Eye (tissue), 1 donor: ENCODE measurements at regions not wholly inside any gene's neighbourhood (a gene's known extent, or its start where the extent isn't known, plus 50 kb on each side); places are given as distances from the start of the nearest gene placed in this dataset.
"Not testable (repeated sequence)": the region's sequence is repeated elsewhere in the genome, so short reads cannot be mapped to it uniquely, and the experiment has no call there.

Source experiments
- DNase-seq: peaks from one replicate; pipeline ENCODE4 v3.0.0-alpha.2; 2015

- peak; percentile 90 for DNase-seq
These were observed 251.2 kb downstream of the RRAGC start for GRCh38 chr1:38608202-38608864.

GRCh38 chr1:38607526-38607925, 252.0 kb downstream of the RRAGC start:
- DNase-seq, result no peak

- no peak for DNase-seq
These were observed 254.5 kb downstream of the RRAGC start for GRCh38 chr1:38605063-38605462.

- DNase-seq, result no peak
These were observed 255.7 kb downstream of the RRAGC start for GRCh38 chr1:38603907-38604306.

DNA sequence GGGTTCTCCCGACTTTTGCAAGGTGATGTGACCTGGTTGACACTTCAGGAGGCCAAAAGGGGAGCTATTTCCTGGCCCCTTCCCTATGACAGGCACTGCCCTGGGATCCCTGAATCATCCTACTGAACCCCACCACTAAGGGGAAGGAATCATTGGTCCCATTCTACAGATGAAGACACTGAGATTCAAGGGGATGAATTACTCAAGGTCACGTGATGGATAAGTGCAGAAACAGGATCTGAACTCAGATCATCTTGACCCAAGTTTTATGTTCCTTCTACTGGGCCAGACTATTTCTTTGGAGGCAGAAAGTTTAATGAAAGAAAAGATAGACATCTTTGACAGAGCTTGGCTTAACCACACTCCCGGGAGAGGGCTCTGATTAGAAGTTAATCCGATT, 258.7 kb downstream of the RRAGC start:
- DNase-seq, result no peak

GRCh38 chr1:38600286-38600685, 259.3 kb downstream of the RRAGC start:
- no peak for DNase-seq

- DNase-seq, result no peak
These were observed 261.5 kb downstream of the RRAGC start for GRCh38 chr1:38598118-38598517.

DNA sequence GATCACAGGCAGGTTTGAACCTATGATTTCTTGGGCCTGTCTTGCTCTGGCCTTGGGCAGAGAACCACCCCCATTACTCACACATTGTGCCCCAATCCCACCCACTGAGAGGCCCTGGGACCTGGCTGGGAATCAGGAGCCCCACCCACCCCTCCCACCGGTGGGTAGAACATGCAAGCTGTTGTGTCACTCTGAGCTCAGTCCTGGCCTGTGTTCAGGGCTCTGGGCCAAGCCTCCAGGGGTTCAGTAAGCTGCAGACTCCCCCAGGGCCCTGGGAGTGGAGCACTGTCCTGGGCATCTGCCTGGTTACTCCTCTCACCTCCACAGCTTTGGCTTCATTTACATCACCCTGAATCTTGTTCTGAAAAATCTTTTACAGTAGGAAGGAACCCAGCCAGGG, 270.5 kb downstream of the RRAGC start:
- DNase-seq, result no peak

GRCh38 chr1:38587766-38588165, 271.8 kb downstream of the RRAGC start:
- DNase-seq, result no peak

GRCh38 chr1:38586993-38587646, 272.5 kb downstream of the RRAGC start:
- DNase-seq, result peak; percentile 67

DNA sequence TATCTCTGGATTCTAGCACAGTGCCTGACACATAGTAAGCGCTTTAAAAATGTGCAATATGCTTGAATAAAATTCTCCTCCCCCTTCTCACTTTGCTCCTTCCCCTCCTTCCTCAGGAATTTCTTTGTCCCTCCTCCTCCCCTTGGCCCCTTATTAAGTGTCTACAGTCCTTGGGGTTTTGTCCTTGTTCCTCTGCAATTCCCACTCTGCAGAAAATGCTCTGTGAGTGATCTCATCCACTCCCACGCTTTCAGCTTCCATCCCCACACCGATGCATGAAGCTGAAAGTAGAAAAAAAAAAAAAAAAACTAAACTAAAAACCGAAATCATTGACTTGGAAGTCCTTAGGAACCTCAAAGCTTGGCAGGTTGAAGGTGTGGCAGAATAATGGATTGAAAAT, 273.6 kb downstream of the RRAGC start:
- no peak for DNase-seq

- no peak for DNase-seq
These were observed 274.1 kb downstream of the RRAGC start for GRCh38 chr1:38585460-38585859.

DNA sequence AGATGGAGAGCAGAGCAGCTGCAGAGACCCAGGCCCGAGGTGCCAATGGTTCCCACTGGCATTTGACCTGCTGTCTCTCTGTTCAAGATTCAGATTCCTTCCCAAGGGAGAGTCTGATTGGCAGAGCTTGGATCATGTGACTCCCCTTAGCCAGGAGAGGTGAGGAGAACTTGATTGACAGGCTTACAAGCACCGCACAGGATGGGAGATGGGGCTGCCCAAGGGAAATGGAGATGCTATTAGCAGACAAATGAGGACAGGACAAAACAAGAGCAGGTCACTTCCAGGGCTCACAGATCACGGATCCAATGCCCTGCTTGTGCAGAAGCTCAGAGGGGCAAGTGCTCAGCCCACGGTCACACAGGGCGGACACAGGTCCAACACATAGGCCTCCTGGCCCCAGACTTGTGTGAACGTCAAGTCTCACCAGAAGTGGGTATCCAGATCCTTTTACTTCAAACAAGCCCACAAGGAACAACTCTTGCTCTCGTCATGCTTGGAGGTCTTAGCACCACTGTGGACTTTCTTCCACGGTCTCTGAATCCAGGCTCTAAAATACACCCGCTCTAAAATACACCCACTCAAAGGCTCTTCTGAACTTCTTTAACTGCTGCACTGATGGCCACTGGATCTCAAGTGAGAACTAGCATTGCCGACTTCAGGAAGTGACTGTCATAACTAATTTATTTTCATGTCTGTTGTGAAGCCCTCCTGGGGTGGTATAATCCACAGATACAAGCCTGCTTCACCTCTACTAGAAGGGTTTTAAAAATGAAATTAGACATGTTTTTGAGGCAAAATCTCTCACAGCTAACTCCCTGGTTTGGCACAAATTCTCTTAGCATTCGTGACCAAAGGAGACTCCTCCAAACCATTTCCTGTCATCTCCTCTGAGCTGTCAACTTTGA, 274.9 kb downstream of the RRAGC start:
- DNase-seq, result peak; percentile 66

GRCh38 chr1:38583287-38583686, 276.3 kb downstream of the RRAGC start:
- DNase-seq, result not testable (repeated sequence)

DNA sequence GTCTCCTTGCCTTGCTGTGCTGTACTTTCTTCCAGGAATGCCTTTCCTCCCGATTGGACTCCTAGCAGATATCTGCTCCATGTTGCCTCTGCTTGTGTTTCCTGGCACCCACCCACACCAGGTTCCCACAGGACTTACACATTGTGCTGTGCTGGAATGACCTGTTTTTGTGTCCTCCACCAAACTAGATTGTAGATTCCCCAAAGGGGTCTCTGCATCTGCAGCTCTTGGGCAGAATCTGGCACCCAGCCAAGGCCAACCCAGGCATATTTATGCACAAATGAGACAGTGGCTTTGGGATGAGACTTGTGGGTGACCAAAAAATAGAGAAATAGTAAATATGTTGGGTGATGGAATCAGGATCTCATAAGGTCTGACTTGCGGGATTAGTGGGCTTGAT, 278.2 kb downstream of the RRAGC start:
- DNase-seq, result no peak

DNA sequence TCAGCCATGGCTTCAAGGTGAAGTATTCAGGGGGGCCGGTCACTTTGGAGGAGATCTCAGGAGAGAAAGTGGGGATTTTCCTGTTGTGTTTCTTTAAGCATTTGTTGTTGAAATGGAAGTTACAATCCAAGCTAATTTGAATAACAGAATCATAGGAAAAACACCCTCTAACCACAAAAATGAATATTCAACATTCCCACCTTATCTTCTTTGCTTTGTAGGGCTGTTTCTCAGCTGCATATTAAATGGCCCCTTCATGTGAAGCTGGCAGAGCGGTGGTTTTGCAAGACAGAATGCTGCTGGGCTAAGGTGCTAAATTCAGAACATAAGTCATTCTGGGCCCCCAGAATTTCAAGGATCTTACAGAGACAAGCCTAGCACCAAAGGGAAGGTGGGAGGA, 279.0 kb downstream of the RRAGC start:
- no peak for DNase-seq

DNA sequence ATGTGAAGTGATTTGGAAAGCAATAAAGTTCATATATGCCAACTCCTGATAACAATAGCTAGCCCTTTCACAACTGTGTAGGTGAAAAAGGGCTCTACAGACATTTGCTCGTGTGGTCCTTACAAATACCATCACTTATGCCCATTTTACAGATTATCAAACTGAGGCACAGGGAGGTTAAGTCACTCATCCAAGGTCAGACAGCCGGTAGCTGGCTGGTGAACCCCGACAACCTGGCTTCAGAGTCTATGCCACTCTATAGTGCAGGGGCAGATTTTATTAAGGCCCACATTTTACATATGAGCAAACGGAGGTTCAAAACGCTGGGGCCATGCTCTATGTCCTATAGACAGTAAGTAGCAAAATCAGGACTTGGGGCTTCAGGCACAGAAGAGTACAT, 280.5 kb downstream of the RRAGC start:
- DNase-seq, result no peak

GRCh38 chr1:38578271-38578951, 281.2 kb downstream of the RRAGC start:
- peak; percentile 58 for DNase-seq

GRCh38 chr1:38577937-38578270, 281.7 kb downstream of the RRAGC start:
- DNase-seq, result peak; percentile 51

DNA sequence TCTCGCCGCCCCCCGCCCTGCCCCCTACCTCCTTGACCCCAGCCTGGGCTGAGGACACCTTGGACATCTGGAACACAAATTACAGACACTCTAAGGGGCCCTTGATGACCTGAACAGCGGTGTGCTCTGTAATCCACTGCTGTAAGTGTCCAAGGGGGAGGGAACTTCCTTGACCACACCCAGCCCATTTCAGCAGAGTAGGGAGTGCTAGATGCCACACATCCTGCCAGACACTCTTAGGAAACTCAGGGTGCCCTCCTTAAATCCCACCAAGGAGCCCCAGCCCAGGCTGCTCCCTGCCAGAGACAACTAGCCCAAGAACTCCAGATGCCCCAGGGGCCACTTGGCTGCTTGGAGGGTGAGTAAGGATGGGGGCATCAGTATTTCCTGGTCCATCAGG, 282.2 kb downstream of the RRAGC start:
- no peak for DNase-seq

DNA sequence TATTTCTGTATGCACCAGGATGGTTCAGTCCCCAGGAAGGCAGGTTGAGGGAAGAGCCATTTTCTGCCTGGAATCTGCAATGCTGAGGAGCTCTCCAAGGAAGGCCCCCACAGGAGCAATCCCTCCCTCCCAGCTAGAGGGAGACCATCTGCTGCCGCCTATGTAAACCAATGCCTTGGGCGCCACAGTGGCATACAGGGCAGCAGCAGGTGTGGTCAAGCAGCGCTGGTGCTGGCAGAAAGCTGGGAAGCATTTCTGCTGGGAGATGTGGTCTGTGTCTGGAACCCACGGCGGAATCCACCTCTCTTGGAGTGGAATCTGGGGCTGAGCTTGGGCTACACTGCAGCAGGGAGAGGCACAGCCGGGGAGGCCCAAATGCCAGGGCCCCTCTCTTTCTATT, 283.3 kb downstream of the RRAGC start:
- DNase-seq, result no peak

DNA sequence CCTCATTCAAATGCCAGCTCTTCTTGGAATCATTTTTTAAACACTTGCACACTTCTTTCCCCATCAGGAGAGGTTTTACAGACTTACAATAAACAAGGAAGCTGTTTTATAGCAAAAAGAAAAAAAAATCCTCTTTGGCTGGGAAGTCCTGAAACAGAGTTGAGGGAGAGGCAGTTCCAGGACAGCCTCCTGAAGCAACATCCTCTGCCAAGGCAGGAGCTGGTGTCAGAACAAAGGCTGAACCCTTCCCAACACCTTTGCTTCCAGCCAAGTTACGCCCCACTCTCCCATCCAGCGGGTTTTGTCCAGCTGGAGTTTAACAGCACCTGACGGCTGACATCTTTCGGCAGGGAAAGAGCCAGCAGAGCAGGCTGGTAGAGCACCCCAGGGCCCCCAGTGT, 287.8 kb downstream of the RRAGC start:
- DNase-seq, result no peak

- DNase-seq, result no peak
These were observed 289.0 kb downstream of the RRAGC start for GRCh38 chr1:38570657-38570975.
